ENCODE measurements at regions not wholly inside any gene's neighbourhood (a gene's known extent, or its start where the extent isn't known, plus 50 kb on each side); places are given as distances from the start of the nearest gene placed in this dataset.

DNA sequence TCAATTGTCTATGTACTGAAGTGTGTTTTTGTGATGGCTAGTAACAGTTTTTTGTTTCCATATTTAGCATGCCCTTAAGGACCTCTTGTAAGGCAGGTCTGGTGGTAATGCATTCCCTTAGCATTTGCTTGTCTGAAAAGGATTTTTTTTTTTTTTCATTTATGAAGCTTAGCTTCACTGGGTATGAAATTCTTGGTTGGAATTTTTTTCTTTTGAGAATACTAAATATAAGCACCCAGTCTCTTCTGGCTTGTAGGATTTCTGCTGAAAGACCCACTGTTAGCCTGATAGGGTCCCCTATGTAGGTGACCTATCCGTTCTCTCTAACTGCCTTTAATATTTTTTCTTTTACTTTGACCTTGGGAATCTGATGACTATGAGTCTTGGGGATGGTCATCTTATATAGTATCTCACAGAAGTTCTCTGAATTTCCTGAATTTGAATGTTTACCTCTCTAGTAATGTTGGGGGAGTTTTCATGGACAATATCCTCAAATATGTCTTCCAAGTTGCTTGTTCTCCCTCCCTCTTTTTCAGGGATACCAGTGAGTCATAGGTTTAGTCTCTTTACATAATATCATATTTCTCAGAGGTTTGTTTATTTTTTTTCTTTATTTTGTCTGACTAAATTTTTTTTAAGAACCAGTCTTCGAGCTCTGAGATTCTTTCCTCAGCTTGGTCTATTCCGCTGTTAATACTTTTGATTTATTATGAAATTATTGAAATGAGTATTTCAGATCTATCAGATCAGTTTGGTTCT lies 157.1 kb upstream of the PGRMC2 start:
- TF ChIP-seq SUZ12 (IDR thresholded peaks at IDR 0.05; ENCODE audit: extremely low read depth, insufficient read depth, insufficient read length) (no peak), YY1 (IDR thresholded peaks at IDR 0.05; ENCODE audit: insufficient read depth, insufficient read length) (no peak)

Data from NT2/D1 (cell line).